Mucosa of descending colon (tissue), 3 donors: ENCODE measurements at regions not wholly inside any gene's neighbourhood (a gene's known extent, or its start where the extent isn't known, plus 50 kb on each side); places are given as distances from the start of the nearest gene placed in this dataset.
A peak's percentile ranks its signal among the peaks of the same experiment; 100 is the strongest.

Experiments
- ATAC-seq: fragments of 200-7000 bp; cut with Tn5 transposase; one replicate; pipeline ENCODE4 v1.9.1; 2020; ENCODE audit warnings: mild to moderate bottlenecking, moderate library complexity
- DNase-seq, 3 donors: peaks; one replicate each; pipeline ENCODE4 v3.0.0-alpha.2; 2020
- H3K36me3 ChIP-seq: fragments of 200-600 bp; one replicate; pipeline ENCODE4 v1.8.0; 2021; ENCODE audit warnings: low read depth, mild to moderate bottlenecking
- H3K4me1 ChIP-seq: fragments of 200-600 bp; one replicate; pipeline ENCODE4 v1.8.0; 2021; ENCODE audit warnings: low read depth, mild to moderate bottlenecking
- H3K4me3 ChIP-seq: fragments of 200-600 bp; one replicate; pipeline ENCODE4 v1.8.0; 2021; ENCODE audit warnings: mild to moderate bottlenecking
- H3K9me3 ChIP-seq: fragments of 200-600 bp; one replicate; pipeline ENCODE4 v1.8.0; 2021; ENCODE audit warnings: mild to moderate bottlenecking
- intact Hi-C, 2 donors: fragments of 100-400 bp; cut with DNase I in 1 of 2; cut with micrococcal nuclease in 1 of 2; formaldehyde crosslinking; loops; one replicate each; pipeline versions ENCODE4 v1.11.0 to v1.11.1; 2022; cut with DNase I, micrococcal nuclease
- TF ChIP-seq, protein P1 (sequence below): fragments of 200-600 bp; IDR thresholded peaks from one replicate; pipeline ENCODE4 v1.8.0; 2022; ENCODE audit warnings: antibody characterized with exemption, mild to moderate bottlenecking
- donor health status: DM: no; HTN: no; CAD: no; lungs with moderate emphysema.
- donor health status: DM: no; HTN: no; CAD: no.
- donor health status: DM: no; HTN: yes; CAD: no.

DNA sequence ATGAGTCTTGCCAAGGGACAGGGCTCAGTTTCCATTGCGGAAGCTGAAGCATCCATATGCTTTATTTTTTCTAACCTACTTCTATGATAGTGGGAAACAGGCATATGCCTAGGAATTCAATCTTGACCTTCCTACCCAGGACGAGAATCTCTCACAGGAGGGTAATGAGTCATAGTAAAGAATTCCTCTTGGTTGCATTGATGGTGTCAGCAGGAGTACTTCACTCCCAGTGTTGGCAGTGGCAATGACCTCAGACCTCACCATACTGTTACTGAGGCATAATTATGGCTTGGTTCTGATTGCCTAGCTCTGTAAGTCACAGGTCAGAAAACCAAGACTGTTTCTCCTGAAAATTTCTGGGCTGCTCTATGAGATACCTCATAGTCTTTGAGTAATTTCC lies 552.9 kb downstream of the ARL4A start:
- DNase-seq = no peak

DNA sequence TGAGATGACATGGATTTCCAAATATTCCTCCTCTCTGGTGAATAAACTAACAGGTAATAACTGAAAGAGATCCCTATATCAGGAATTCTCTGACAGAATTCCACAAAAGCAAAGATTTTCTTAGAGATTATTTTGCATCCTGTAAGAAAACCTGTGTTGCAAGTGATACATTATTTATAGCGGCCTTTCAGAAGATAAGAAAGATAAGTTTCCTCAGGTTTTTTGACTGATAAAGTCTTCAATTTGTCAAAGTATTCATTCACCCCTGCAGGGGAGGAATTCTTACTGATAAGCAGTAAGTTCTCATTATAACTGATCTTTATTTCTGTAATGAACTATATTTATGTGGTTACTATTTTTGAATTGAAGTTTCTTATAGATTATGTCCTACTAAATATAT lies 554.0 kb downstream of the ARL4A start:
- TF ChIP-seq, protein P1, sequence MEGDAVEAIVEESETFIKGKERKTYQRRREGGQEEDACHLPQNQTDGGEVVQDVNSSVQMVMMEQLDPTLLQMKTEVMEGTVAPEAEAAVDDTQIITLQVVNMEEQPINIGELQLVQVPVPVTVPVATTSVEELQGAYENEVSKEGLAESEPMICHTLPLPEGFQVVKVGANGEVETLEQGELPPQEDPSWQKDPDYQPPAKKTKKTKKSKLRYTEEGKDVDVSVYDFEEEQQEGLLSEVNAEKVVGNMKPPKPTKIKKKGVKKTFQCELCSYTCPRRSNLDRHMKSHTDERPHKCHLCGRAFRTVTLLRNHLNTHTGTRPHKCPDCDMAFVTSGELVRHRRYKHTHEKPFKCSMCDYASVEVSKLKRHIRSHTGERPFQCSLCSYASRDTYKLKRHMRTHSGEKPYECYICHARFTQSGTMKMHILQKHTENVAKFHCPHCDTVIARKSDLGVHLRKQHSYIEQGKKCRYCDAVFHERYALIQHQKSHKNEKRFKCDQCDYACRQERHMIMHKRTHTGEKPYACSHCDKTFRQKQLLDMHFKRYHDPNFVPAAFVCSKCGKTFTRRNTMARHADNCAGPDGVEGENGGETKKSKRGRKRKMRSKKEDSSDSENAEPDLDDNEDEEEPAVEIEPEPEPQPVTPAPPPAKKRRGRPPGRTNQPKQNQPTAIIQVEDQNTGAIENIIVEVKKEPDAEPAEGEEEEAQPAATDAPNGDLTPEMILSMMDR = no peak
- ATAC-seq (no peak), DNase-seq (no peak)
- Histone ChIP-seq H3K9me3 (no peaks in the 10 kb centered on the region), H3K4me1 (no peaks in the 10 kb centered on the region), H3K4me3 (no peak overlapping the region), H3K36me3 (no peaks in the 10 kb centered on the region)
- intact Hi-C loops = no loop called here

More for the DNA sequence above, 552.9 kb downstream of the ARL4A start:
- intact Hi-C loops = no loop called here
- Histone ChIP-seq H3K9me3 (no peaks in the 10 kb centered on the region), H3K4me1 (no peaks in the 10 kb centered on the region), H3K4me3 (no peak overlapping the region), H3K36me3 (no peaks in the 10 kb centered on the region)
- no peak for ATAC-seq
- TF ChIP-seq, protein P1 = no peak

DNA sequence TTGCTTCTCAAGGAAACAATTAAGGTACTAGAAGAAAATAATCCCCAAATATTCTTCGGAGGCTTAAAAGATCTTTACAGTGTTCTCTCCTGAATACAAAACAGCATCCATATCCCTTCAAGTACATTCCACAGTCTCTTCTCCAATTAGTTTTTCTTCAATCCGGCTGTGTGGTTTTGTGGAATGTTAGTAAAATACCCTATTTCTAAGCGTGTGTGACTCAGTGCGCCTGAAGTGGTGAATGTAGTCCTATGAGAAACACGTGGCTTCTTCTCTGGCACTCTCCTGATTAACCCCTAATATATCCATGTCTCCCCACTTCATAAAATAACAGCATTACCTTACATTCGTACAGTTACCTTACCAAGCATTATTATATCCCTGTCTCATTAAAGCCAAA lies 570.2 kb downstream of the ARL4A start:
- TF ChIP-seq, protein P1 = no peak
- no peak for DNase-seq
- ATAC-seq = no peak
- intact Hi-C loops = no loop called here
- Histone ChIP-seq H3K36me3 (no peaks in the 10 kb centered on the region), H3K4me3 (no peak overlapping the region), H3K4me1 (no peaks in the 10 kb centered on the region), H3K9me3 (no peaks in the 10 kb centered on the region)

DNA sequence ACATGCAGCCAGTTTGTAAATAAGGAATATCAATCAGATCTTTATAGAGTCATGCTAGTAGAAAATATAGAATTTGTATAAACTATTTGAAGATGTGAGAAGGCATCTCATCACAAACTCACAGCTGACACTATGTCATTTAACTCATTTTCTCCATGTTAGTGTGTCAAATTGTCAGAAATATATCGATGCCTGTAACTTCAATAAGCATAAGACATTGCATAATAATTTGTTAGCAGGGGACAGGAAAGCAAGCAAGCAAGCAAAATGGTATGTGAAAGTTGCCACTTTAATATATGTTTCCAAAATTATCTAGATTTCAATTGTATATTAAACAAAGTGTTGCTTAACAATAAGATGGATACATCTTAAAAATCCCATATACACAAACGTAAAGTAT lies 571.0 kb downstream of the ARL4A start:
- ATAC-seq = no peak
- no peaks in the 10 kb centered on the region for H3K4me1 ChIP-seq
- no peak for DNase-seq
- TF ChIP-seq, protein P1 = no peak
- no peaks in the 10 kb centered on the region for H3K9me3 ChIP-seq
- intact Hi-C loops = no loop called here
- no peak overlapping the region for H3K4me3 ChIP-seq
- no peaks in the 10 kb centered on the region for H3K36me3 ChIP-seq

DNA sequence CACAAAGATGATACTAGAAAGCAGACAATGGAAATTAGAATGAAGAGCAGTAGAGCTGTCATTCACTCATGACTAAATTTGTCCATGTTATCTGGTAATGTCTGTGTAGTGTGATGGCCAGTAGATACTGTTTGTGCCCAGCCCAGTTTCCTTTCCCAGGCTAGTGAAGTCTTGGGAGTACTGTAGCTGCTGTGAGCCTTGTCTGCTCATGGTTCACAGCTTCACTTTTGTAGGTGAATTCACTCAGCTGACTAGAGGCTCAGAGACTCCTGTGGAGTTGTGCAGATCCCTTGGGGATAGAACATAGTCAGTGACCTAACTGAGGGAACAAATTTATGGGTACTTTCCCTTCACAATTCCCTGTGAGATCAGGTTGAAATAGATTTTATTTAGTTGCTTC lies 572.5 kb downstream of the ARL4A start:
- DNase-seq (no peak), ATAC-seq (no peak)
- H3K36me3 ChIP-seq = no peaks in the 10 kb centered on the region
- no peak overlapping the region for H3K4me3 ChIP-seq
- H3K4me1 ChIP-seq = no peaks in the 10 kb centered on the region
- intact Hi-C loops = loop anchor here (5.0 to 10.0 kb wide), 3 partner anchors 625 to 733 kb away; no protein-coding TSS in a partner anchor
- no peaks in the 10 kb centered on the region for H3K9me3 ChIP-seq
- TF ChIP-seq, protein P1 = no peak

DNA sequence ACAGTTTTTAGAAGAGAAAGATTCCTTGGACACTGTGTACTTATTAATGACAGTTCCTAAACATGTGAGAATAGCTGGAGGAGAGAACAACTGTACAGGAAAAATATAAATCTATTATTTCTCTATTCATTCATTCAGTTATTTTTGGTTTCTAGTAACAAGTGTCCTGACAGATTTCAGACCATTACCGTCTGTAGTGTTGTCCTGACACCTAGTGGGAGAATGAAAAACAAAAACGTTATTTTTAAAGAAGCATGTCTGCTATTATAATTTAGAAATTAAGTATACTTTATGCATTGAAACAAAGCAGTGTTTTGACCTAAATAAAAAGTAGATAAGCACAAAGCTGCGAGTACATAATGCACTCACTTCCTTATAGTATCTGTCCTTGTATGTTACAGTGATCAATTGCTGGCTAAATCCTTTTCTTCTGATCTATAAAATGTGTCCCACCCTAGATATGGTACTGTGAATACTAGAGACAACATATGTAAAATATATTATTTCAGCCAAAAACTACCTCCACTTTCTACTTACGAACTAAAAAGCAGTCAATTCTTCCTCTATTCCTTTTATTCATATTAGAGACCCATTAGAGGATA lies 575.6 kb downstream of the ARL4A start:
- ATAC-seq (peak; percentile 36), DNase-seq (no peak)
- intact Hi-C loops = loop anchor here (5.0 to 10.0 kb wide), 3 partner anchors 628 to 736 kb away; no protein-coding TSS in a partner anchor
- TF ChIP-seq, protein P1 = no peak
- H3K36me3 ChIP-seq = no peaks in the 10 kb centered on the region
- H3K9me3 ChIP-seq = no peaks in the 10 kb centered on the region
- no peaks in the 10 kb centered on the region for H3K4me1 ChIP-seq
- no peak overlapping the region for H3K4me3 ChIP-seq
